ENCODE measurements at regions not wholly inside any gene's neighbourhood (a gene's known extent, or its start where the extent isn't known, plus 50 kb on each side); places are given as distances from the start of the nearest gene placed in this dataset.

GRCh38 chr9:89993678-89994630 is 389.1 kb downstream of the GADD45G start:
- DNase-seq (peak; percentile 78), ATAC-seq (ENCODE audit: poor library complexity) (peak; percentile 70)
- intact Hi-C loops (cut with DNase I), result loop anchor here (10.0 kb wide), 1 partner anchor 389 kb away; the partner anchor contains the start of gene GADD45G

GRCh38 chr9:89994988-89995613 is 390.3 kb downstream of the GADD45G start:
- no peak for ATAC-seq (ENCODE audit: poor library complexity)
- intact Hi-C loops (cut with DNase I), result loop anchor here (10.0 kb wide), 1 partner anchor 390 kb away; the partner anchor contains the start of gene GADD45G
- DNase-seq, result no peak

- ATAC-seq (ENCODE audit: poor library complexity) (peak; percentile 11), DNase-seq (no peak)
- intact Hi-C loops (cut with DNase I), result loop anchor here (10.0 kb wide), 1 partner anchor 391 kb away; the partner anchor contains the start of gene GADD45G
Measured at GRCh38 chr9:89996116-89996515, 391.3 kb downstream of the GADD45G start.

GRCh38 chr9:89996773-89997172 is 392.0 kb downstream of the GADD45G start:
- intact Hi-C loops (cut with DNase I), result loop anchor here (10.0 kb wide), 1 partner anchor 392 kb away; the partner anchor contains the start of gene GADD45G
- DNase-seq (no peak), ATAC-seq (ENCODE audit: poor library complexity) (no peak)

- intact Hi-C loops (cut with DNase I), result loop anchor here (10.0 kb wide), 1 partner anchor 394 kb away; the partner anchor contains the start of gene GADD45G
- DNase-seq, result no peak
- no peak for ATAC-seq (ENCODE audit: poor library complexity)
Measured at GRCh38 chr9:89998633-89999032, 393.8 kb downstream of the GADD45G start.

- peak; percentile 53 for DNase-seq
- intact Hi-C loops (cut with DNase I), result loop anchor here (10.0 kb wide), 1 partner anchor 394 kb away; the partner anchor contains the start of gene GADD45G
- ATAC-seq (ENCODE audit: poor library complexity), result peak; percentile 43
Measured at GRCh38 chr9:89999176-89999533, 394.3 kb downstream of the GADD45G start.

- peak; percentile 88 for ATAC-seq (ENCODE audit: poor library complexity)
- intact Hi-C loops (cut with DNase I), result loop anchor here (5.0 to 10.0 kb wide), 3 partner anchors 67 to 395 kb away; partner anchors contain the start of gene GADD45G
- DNase-seq, result peak; percentile 85
Measured at GRCh38 chr9:89999534-90000370, 394.9 kb downstream of the GADD45G start.

- DNase-seq (no peak), ATAC-seq (ENCODE audit: poor library complexity) (no peak)
- intact Hi-C loops (cut with DNase I), result loop anchor here (5.0 to 10.0 kb wide), 2 partner anchors 69 to 94 kb away; no protein-coding TSS in a partner anchor
Measured at GRCh38 chr9:90000925-90001324, 396.1 kb downstream of the GADD45G start.

GRCh38 chr9:90001747-90002146 is 396.9 kb downstream of the GADD45G start:
- DNase-seq, result no peak
- intact Hi-C loops (cut with DNase I), result loop anchor here (5.0 to 10.0 kb wide), 2 partner anchors 69 to 93 kb away; no protein-coding TSS in a partner anchor
- no peak for ATAC-seq (ENCODE audit: poor library complexity)

- peak; percentile 69 for DNase-seq
- peak; percentile 66 for ATAC-seq (ENCODE audit: poor library complexity)
- intact Hi-C loops (cut with DNase I), result loop anchor here (5.0 to 10.0 kb wide), 2 partner anchors 70 to 92 kb away; no protein-coding TSS in a partner anchor
Measured at GRCh38 chr9:90002397-90003271, 397.8 kb downstream of the GADD45G start.

GRCh38 chr9:90005388-90005787 is 400.6 kb downstream of the GADD45G start:
- intact Hi-C loops (cut with DNase I), result loop anchor here (10.0 kb wide), 1 partner anchor 89 kb away; no protein-coding TSS in a partner anchor
- no peak for DNase-seq
- ATAC-seq (ENCODE audit: poor library complexity), result no peak

GRCh38 chr9:90007516-90008440 is 403.0 kb downstream of the GADD45G start:
- intact Hi-C loops (cut with DNase I), result loop anchor here (10.0 kb wide), 1 partner anchor 87 kb away; no protein-coding TSS in a partner anchor
- ATAC-seq (ENCODE audit: poor library complexity) (no peak), DNase-seq (no peak)

GRCh38 chr9:90009447-90009846 is 404.6 kb downstream of the GADD45G start:
- intact Hi-C loops (cut with DNase I), result loop anchor here (10.0 kb wide), 1 partner anchor 85 kb away; no protein-coding TSS in a partner anchor
- ATAC-seq (ENCODE audit: poor library complexity) (peak; percentile 25), DNase-seq (peak; percentile 65)

GRCh38 chr9:90010793-90011192 is 406.0 kb downstream of the GADD45G start:
- no peak for DNase-seq
- no peak for ATAC-seq (ENCODE audit: poor library complexity)
- intact Hi-C loops (cut with DNase I), result loop anchor here (10.0 kb wide), 1 partner anchor 64 kb away; no protein-coding TSS in a partner anchor

GRCh38 chr9:90012949-90013348 is 408.1 kb downstream of the GADD45G start:
- ATAC-seq (ENCODE audit: poor library complexity) (no peak), DNase-seq (no peak)
- intact Hi-C loops (cut with DNase I), result loop anchor here (10.0 kb wide), 1 partner anchor 62 kb away; no protein-coding TSS in a partner anchor

GRCh38 chr9:90013778-90014177 is 409.0 kb downstream of the GADD45G start:
- DNase-seq, result no peak
- no peak for ATAC-seq (ENCODE audit: poor library complexity)
- intact Hi-C loops (cut with DNase I), result loop anchor here (10.0 kb wide), 1 partner anchor 61 kb away; no protein-coding TSS in a partner anchor

Measured in Right ventricle myocardium superior (tissue), 1 donor.